IMR-90 (cell line): ENCODE measurements at regions not wholly inside any gene's neighbourhood (a gene's known extent, or its start where the extent isn't known, plus 50 kb on each side); places are given as distances from the start of the nearest gene placed in this dataset.

Experiments used
- ATAC-seq: fragments of 200-7000 bp; cut with Tn5 transposase; 2 replicates; pipeline ENCODE4 v1.9.1; 2020; ENCODE audit warnings: low read depth, mild to moderate bottlenecking, moderate library complexity
- BruUV-seq: library from RNA; stranded (reverse); fragments of 400-500 nt; replicated peaks from 2 replicates; lab custom pipeline; 2021; lab: Mats Ljungman, UMichigan
- CTCF ChIA-PET: fragments of 300-600 bp; formaldehyde crosslinking; extraction: SDS; loops from one replicate; lab custom pipeline; 2021; ENCODE audit warnings: antibody characterized with exemption; lab: Yijun Ruan, JAX
- POLR2A ChIA-PET: fragments of 300-600 bp; sonication (Branson Sonifier 250); formaldehyde crosslinking; loops from one replicate; lab custom pipeline; 2022; ENCODE audit warnings: antibody characterized with exemption; ENCODE audit not compliant: unreplicated experiment; lab: Charles Lee
- DNase-seq: peaks from one replicate; pipeline ENCODE4 v3.0.0; 2013
- H2AFZ ChIP-seq: replicated peaks from 2 replicates; pipeline ENCODE3; 2013; ENCODE audit warnings: low read length, mild to moderate bottlenecking; ENCODE audit not compliant: poor library complexity
- H2AK5ac ChIP-seq: 2 replicates; pipeline ENCODE4 v1.6.1; 2013; ENCODE audit warnings: low read depth, low read length, inconsistent platforms
- H2AK9ac ChIP-seq: replicated peaks from 2 replicates; pipeline ENCODE3; 2013; ENCODE audit warnings: mild to moderate bottlenecking, low read depth, low read length, moderate library complexity; ENCODE audit not compliant: poor library complexity
- H2BK120ac ChIP-seq: 2 replicates; pipeline ENCODE4 v1.6.1; 2013; ENCODE audit warnings: low read depth, low read length, inconsistent platforms
- H2BK15ac ChIP-seq: 3 replicates; pipeline ENCODE4 v1.6.1; 2013; ENCODE audit warnings: low read depth, low read length, inconsistent platforms
- H2BK20ac ChIP-seq: 2 replicates; pipeline ENCODE4 v1.6.1; 2013; ENCODE audit warnings: low read depth, mild to moderate bottlenecking, inconsistent platforms, low read length, moderate library complexity
- H2BK5ac ChIP-seq: 2 replicates; pipeline ENCODE4 v1.6.1; 2013; ENCODE audit warnings: mild to moderate bottlenecking, low read depth, low read length, inconsistent platforms; ENCODE audit not compliant: poor library complexity, severe bottlenecking
- H3K14ac ChIP-seq: replicated peaks from 2 replicates; pipeline ENCODE4 v1.6.1; 2013; ENCODE audit warnings: low read depth, low read length, inconsistent platforms
- H3K18ac ChIP-seq: 2 replicates; pipeline ENCODE4 v1.6.1; 2013; ENCODE audit warnings: low read depth, low read length, control low read depth
- H3K23ac ChIP-seq: 2 replicates; pipeline ENCODE4 v1.6.1; 2013; ENCODE audit warnings: low read depth, low read length, inconsistent platforms
- H3K27ac ChIP-seq: 2 replicates; pipeline ENCODE4 v1.5.1; 2013; ENCODE audit warnings: mild to moderate bottlenecking, control low read depth, low read length; ENCODE audit not compliant: insufficient read depth
- H3K27me3 ChIP-seq: 2 replicates; pipeline ENCODE4 v1.6.1; 2013; ENCODE audit warnings: low read length; ENCODE audit not compliant: control insufficient read depth, insufficient read depth
- H3K36me3 ChIP-seq: 2 replicates; pipeline ENCODE4 v1.6.1; 2013; ENCODE audit warnings: low read length, mixed read lengths; ENCODE audit not compliant: control insufficient read depth, insufficient read depth
- H3K4ac ChIP-seq: 2 replicates; pipeline ENCODE4 v1.6.1; 2013; ENCODE audit warnings: low read depth, low read length, inconsistent platforms
- H3K4me1 ChIP-seq: 2 replicates; pipeline ENCODE4 v1.6.1; 2013; ENCODE audit warnings: low read length, mixed read lengths; ENCODE audit not compliant: control insufficient read depth, insufficient read depth
- H3K4me2 ChIP-seq: 2 replicates; pipeline ENCODE4 v1.6.1; 2013; ENCODE audit warnings: low read depth, mild to moderate bottlenecking, control low read depth, low read length, moderate library complexity
- H3K4me3 ChIP-seq: 2 replicates; pipeline ENCODE4 v1.5.1; 2013; ENCODE audit warnings: low read depth, mild to moderate bottlenecking, control low read depth, low read length, moderate library complexity; ENCODE audit not compliant: insufficient read depth
- H3K56ac ChIP-seq: 2 replicates; pipeline ENCODE4 v1.6.1; 2013; ENCODE audit warnings: low read length, inconsistent platforms; ENCODE audit not compliant: insufficient read depth; ENCODE audit errors: extremely low read depth
- H3K79me1 ChIP-seq, 2 experiments: 2 replicates each; pipeline ENCODE4 v1.6.1; 2013; ENCODE audit warnings: low read length in 2 of 2, inconsistent platforms in 1 of 2, low read depth in 1 of 2
- H3K9ac ChIP-seq: 2 replicates; pipeline ENCODE4 v1.6.1; 2013; ENCODE audit warnings: low read depth, low read length, control low read depth
- H3K9me1 ChIP-seq: 2 replicates; pipeline ENCODE4 v1.6.1; 2013; ENCODE audit warnings: low read length, inconsistent platforms; ENCODE audit not compliant: insufficient read depth
- H3K9me3 ChIP-seq: 2 replicates; pipeline ENCODE4 v1.6.1; 2013; ENCODE audit warnings: low read length; ENCODE audit not compliant: control insufficient read depth, insufficient read depth
- H4K20me1 ChIP-seq: 2 replicates; pipeline ENCODE4 v1.6.1; 2013; ENCODE audit warnings: low read length, inconsistent platforms; ENCODE audit not compliant: insufficient read depth
- H4K5ac ChIP-seq: 2 replicates; pipeline ENCODE4 v1.6.1; 2013; ENCODE audit warnings: mild to moderate bottlenecking, low read depth, low read length, control low read depth
- H4K8ac ChIP-seq, 2 experiments: 2 replicates each; pipeline ENCODE4 v1.6.1; 2013; ENCODE audit warnings: low read depth in 2 of 2, low read length in 2 of 2, control low read depth in 1 of 2, inconsistent platforms in 1 of 2
- H4K91ac ChIP-seq: 2 replicates; pipeline ENCODE4 v1.6.1; 2013; ENCODE audit warnings: low read depth, low read length, inconsistent platforms; ENCODE audit not compliant: insufficient read depth
- SMC3 ChIP-seq: fragments of 150-350 bp; IDR thresholded peaks from 2 replicates; pipeline ENCODE4 v1.6.1; 2016; ENCODE audit warnings: low read depth, mild to moderate bottlenecking, antibody characterized with exemption, low read length, moderate library complexity
- WGBS, 2 experiments: methylation state at CpG; one replicate each; pipeline versions ENCODE4 v1.1.5 to v1.1.7; 2013; ENCODE audit warnings: missing lambda C conversion rate in 2 of 2; ENCODE audit not compliant: insufficient read length in 1 of 2; ENCODE audit errors: extremely low coverage in 2 of 2; 5-methylcytosine and 5-hydroxymethylcytosine counted together
- dilution Hi-C: fragments of 300-500 bp; cut with HindIII; formaldehyde crosslinking; loops from one replicate; pipeline ENCODE4 v1.14.3; 2018; ENCODE audit warnings: low sequenced_read_pairs; ENCODE audit not compliant: unreplicated experiment
- in situ Hi-C: fragments of 300-500 bp; cut with MboI; formaldehyde crosslinking; loops from 3 replicates; pipeline ENCODE4 v1.14.3; 2019; ENCODE audit warnings: low sequenced_read_pairs, inconsistent platforms, mixed read lengths
- intact Hi-C: fragments of 100-400 bp; cut with micrococcal nuclease; formaldehyde crosslinking; loops from 2 replicates; pipeline ENCODE4 v1.10.0; 2022

GRCh38 chr2:226366920-226367319 lies 432.7 kb downstream of the IRS1 start:
- in situ Hi-C loops, result no loop called here
- no peak for ATAC-seq
- no peak overlapping the region; the same call in 1 of the 2 replicates for H2BK120ac ChIP-seq
- H2AFZ ChIP-seq, result no peak overlapping the region
- no peak overlapping the region for H3K9ac ChIP-seq
- dilution Hi-C loops, result no loop called here
- H3K36me3 ChIP-seq, result no peaks in the 10 kb centered on the region
- no peak overlapping the region for H2BK20ac ChIP-seq
- H2AK9ac ChIP-seq, result no peak overlapping the region
- WGBS, 2 experiments, result 94% methylated on average over 3 of the region's 7 CpGs; no CpG with 5 or more reads in 1 of the 2 experiments
- no peak overlapping the region for H4K5ac ChIP-seq
- POLR2A ChIA-PET, result no interaction called here
- TF ChIP-seq SMC3, result no peak
- no peak overlapping the region for H2AK5ac ChIP-seq
- H4K91ac ChIP-seq, result no peak overlapping the region
- no peak overlapping the region for H3K4ac ChIP-seq
- no peak overlapping the region for H3K27ac ChIP-seq
- BruUV-seq, result no TSS peak
- H4K20me1 ChIP-seq, result no peaks in the 10 kb centered on the region
- no peak overlapping the region for H3K56ac ChIP-seq
- H3K9me1 ChIP-seq, result peaks cover 4% of the 10 kb centered on the region; the same call in 1 of the 2 replicates
- no peak overlapping the region for H2BK15ac ChIP-seq
- no peaks in the 10 kb centered on the region for H3K79me1 ChIP-seq
- CTCF ChIA-PET, result no interaction called here
- H3K4me1 ChIP-seq, result peaks cover 8% of the 10 kb centered on the region
- no peaks in the 10 kb centered on the region for H3K27me3 ChIP-seq
- no peak for DNase-seq
- H3K18ac ChIP-seq, result no peak overlapping the region
- no peak overlapping the region for H3K14ac ChIP-seq
- H2BK5ac ChIP-seq, result no peak overlapping the region
- no peak overlapping the region for H4K8ac ChIP-seq
- no peak overlapping the region for H3K23ac ChIP-seq
- no peak overlapping the region for H3K4me2 ChIP-seq
- H3K9me3 ChIP-seq, result no peaks in the 10 kb centered on the region
- intact Hi-C loops, result no loop called here
- no peak overlapping the region for H3K4me3 ChIP-seq
